ENCODE measurements at regions not wholly inside any gene's neighbourhood (a gene's known extent, or its start where the extent isn't known, plus 50 kb on each side); places are given as distances from the start of the nearest gene placed in this dataset.
"Not testable (repeated sequence)": the region's sequence is repeated elsewhere in the genome, so short reads cannot be mapped to it uniquely, and the experiment has no call there.

DNA sequence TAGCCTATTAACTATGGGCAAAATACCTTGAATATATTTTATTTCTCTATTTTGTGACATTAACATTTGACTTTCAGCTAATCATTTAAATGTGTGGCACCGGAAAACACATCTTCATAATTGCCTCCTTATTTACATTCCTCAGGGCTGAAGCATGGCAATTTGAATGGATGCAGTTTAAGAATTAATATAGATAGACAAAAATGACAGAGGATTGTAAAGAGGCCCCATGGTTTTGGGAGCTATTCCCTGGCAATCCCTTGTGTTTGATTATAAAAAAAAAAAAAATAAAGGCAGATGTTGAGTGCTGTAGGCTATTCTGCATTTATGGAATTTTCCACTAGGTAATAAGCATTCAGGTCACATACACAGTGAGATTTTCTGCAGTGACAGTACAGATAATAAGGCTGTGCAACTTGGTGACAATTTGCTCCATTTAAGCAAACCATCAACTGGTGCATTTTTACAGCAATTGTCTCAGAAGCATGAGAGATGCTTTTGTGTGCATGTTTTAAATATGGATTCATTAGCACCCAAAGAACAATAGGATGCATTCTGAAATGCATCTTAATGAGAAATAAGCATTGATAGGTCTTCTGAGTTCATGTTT lies 123.2 kb upstream of the SLC38A4 start:
- no peak for DNase-seq

DNA sequence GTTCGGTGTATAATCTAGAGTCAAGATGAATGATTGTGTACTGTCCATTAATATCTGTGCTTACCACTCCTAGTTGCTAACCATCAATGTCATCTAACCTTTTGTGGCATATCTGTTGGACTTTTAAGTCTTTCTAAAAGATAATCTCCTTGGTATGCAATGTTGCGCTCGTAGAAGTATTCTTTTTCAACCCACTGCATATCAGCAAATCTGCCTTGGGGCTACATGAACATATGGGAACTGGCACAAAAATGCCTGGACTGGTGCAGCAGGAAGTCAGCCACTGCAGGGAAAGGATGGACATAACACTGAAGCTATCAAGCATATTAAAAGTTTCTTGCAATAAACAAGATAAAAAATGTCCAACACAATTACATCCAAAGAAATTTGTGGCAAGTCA lies 124.3 kb upstream of the SLC38A4 start:
- DNase-seq: no peak

DNA sequence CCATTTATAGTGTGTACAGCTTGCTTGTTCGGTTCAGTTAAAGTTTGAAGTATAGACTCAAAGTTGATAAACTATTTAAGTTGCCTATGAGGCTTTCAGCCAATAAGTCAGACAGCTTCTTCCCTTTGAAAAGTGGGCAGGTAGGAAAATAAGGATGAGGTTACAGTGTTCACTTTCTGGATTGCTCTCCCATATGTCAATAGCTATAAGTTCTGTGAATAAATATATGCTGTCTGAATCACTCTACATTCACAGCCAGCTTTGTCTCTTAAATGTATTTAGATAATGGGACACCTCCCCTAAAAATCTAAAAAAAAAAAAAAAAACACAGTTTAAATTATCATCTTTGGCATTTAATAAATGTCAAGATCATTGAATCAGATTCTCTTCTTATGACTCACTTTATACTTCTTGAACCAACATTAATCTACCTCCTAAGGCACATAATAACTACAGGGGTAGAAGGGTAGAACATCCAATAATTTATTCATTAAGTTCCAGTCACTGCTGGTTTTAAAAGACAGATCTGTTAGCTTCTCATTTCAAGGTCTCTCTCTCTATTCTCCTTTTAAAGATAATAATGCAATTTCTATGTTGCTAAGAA lies 126.4 kb upstream of the PCED1B start:
- DNase-seq: no peak

DNA sequence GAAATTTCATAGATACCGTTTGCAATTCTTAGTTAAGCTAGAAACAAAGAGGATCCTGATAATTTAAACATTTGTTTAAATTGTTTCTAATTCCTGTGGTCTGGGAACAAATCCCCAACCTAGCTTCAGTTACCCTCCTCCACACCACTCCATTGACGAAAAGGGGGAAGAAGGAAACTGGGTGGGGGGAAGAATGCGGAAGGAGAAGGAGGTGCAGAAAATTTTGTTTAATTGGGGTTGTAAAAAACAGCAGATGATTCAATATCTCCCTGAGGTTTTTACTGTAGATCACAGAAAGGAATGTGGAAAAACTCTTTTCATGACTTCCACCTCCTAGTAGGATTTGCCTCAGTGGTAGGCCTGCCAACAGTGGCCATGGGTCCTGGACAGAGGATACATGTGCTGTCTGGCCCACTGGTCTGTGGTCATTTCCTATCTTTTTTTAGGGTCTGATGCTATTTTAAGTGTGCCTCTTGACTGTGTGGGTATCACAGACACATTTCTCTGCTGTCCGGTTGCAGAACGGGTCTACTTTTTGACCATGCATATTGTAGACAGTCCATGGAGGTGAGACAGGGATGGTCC lies 122.9 kb upstream of the PCED1B start:
- DNase-seq: peak; percentile 80

DNA sequence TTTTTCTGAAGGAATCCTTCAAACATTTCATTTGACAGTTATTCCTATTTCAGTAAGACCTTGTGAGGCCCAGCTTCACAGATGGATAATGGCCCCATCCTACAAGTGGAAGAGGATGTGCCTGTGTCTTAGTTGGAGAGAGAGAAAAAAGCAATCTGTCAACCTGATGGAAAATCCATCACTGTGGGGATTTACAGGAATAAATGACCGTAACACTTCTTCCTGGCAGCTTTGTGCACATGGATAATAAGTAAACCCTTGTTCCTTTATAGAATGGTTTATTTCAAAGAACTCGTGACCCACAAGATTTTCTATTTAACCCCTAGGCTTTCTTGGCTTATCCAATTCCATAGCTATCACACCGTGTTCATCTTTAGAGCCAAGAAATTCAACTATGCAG lies 121.4 kb upstream of the PCED1B start:
- DNase-seq: no peak

DNA sequence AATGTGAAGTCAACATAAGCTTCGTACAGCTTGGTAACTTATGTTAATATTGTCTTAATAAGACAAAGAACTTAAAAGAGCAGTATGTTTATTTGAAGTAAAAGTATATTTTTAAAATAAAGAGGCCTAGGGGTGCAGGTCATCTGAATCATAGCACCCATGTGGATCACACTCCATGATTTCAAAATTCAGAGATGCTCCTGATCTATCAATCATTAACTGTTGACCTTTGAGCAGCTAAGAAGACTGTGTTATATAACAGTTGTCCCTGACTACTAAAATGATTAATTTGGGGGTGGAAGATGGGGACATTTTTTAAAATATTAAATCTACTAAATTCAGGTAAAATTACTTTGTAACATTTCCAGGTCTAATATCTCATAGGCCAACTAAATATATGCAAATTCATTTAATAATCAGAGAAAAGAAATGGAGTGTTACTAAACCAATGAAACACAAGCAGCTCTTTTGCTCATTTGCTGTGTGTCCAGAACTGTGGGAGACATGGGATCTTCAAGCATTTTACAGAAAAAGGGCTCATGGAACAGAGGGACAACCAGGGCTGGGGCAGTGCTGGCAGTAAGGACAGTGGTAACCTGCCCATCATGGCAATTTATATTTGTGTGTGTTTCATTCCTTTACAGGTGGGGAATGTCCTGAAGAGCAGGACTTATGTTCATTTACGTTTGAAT lies 120.7 kb upstream of the PCED1B start:
- DNase-seq: no peak

DNA sequence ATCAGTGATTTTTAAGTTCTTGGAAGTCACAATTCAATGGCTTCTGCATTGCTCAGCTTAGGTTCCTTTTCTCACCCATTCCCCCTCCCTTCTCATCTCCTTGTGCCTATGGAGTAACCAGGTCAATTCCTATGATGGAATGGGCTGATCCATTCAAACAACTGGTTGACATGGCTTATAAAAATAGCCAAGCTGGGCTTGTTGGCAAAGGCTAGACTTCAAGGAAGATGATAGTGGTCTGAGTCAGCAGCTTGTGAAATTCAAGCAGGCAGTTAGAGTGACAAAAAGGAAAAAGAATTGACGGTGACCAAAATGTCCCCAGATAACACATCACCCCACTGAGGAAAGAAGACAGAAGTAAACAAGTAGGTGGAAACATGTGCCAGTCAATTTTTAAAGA lies 119.9 kb upstream of the PCED1B start:
- peak; percentile 93 for DNase-seq

DNA sequence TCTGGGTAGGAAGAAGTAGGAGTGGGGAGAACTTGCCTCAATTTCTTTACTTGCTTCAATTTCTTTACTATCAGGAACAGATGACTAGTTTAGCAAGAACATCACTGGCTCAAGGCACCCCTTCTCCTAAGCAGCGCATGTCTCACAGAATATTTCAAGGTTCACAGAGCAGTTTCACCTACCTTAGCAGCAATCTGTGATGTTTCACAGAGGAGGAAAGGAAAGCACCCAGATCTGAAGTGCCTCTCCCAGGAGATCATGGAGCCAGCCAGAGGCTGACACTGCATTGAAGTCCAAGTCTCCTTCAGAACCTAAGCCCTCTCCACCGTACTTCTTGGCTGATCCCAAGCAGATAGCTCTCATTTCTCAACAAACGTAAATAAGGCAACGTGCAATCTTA lies 118.7 kb upstream of the PCED1B start:
- no peak for DNase-seq

DNA sequence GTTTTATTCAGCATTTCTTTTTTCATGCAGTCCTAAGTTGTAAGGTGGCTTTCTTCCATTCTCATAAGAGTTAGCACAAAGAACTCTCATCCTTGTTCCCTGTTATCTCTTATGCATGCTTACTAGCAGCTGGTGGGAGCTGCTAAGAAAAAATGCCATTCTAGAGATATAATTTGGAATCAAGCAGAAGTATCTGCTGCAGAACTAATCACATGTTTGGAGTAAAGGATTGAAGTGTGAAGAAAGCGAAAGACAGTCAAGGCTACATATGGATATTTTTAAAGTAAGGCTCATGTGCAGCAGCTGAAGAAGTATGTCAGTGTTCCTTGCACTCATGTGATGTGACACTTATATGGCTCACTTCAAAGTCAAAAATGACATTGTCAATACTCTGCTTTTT lies 116.2 kb upstream of the PCED1B start:
- DNase-seq: no peak

DNA sequence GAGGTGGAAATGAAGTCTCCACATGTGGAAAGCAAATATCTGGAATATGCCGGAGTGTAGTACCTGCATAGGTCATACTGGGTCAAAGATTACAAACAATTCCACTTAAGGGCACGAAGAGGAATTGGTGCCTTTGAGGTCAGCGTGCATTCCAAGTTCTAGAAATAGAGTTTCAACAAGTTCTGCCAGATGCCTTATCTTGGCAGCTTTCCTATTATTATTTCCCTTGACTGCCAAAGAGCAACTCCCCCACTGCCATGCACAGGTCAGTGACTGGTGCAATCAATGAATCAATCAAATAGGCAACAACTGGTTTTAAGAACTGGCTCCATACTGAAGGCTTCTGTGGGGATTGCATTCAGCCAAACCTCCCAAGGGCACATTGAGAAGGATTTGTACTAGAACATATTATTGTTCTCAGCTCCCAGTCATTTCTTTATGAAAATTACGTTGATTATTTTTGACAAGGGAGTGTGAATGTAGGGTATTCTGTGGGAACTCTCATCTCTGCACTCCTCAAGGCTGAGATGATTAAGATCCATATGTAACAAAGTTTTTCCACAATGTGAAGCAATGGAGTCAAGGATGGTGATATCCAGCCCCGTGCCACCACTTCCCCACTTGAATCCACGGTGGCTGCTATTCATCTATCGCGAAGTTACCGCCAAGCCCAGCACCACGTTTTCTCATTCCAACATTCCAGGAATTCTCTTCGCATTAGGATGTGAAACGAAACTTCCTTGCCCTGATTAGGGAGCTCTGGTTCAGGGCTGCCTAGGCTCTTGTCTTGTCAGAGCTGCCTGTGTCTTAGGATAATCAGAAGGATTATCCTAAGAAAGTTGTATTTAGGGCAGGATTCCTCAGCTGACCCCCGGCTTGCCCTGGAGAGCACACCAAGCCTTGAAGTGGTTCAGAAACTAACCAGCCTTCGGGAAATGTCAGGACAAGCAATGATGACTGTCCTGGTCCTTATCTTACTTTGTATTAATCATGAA lies 115.1 kb upstream of the PCED1B start:
- peak; percentile 89 for DNase-seq

DNA sequence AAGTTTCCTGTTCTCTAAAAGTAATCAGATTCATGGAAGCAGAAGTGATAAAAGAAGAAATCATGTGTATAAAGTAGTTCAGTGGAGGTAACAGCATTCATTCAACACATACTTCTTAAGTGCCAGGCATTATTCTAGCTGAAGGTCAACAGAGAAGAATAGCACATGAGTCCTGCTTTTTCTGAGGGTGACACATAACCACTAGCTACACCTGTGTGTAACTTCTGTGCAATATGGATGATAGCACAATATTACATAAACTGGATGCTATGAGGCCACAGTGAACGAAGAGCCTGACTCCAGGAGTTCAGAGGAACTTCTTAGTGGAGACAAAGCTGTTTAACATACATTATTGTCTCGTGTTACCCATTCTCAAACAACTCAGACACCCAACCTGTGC lies 114.3 kb upstream of the PCED1B start:
- no peak for DNase-seq

DNA sequence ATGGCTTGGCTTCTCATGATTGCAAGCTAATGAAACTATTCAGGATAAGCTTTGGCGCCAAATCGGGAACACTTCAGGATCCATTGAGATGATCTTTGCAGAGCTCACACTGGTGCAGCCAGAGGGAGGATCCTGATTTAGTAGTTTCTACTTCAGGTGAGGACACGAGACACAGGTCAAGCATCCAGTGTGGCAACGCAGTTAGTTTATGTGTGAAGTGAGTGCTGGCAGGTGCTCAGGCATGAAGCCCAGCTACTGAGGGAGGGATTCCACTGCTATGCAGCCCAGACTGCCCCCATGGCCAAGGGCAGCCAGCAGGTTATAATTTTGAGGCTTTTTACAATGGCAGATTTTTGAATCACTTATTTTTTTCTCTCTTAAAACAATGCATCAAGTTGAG lies 113.5 kb upstream of the PCED1B start:
- DNase-seq: no peak

DNA sequence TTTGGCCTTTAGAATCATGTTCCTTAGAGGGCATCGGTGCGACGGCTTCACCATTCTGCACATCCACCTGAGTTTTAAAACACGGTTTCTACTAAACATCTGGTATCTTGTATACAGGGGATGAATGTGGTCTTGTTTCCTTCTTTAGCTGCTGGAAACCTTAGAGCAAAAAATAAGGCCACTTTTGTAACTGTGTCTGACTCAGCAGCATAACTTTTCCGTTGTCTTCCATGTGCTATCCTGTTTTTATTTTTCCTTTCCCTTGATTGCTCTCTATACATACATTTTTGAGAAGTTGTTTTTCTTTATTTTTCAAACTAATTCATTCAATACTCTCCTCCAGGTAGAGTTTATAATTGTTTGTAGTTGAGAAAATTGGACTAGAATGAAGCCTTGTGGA lies 108.8 kb upstream of the PCED1B start:
- DNase-seq: no peak

DNA sequence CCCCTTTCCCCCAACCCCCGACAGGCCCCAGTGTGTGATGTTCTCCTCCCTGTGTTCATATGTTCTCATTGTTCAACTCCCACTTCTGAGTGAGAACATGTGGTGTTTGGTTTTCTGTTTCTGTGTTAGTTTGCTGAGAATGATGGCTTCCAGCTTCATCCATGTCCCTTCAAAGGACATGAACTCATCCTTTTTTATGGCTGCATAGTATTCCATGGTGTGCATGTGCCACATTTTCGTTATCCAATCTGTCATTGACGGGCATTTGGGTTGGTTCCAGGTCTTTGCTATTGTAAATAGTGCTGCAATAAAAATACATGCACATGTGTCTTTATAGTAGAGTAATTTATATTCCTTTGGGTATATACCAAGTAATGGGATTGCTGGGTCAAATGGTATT lies 105.5 kb upstream of the PCED1B start:
- DNase-seq: not testable (repeated sequence)

DNA sequence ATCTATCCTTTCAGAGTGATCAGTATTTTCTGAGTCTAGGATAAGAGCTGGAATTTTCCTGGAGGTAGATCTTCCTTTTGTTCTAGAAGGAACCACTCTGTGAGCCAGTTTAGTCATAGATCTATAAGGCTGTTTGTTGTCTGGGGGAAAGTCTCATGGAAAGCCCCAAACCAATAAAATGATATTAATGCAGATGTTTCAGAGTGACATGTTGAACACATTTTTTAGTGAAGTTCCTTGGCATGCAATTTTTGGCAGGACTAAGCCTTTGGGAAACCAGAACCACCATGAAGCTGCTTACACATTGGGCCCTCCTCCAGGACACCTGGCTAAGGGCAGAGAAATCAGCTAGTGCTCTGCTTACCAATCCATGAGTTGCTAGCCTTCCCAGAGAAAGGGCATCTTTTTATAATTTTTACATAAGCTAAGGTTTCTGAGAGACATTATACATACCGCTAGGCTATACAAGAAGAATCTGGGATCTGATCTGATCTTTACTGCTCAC lies 101.5 kb upstream of the PCED1B start:
- no peak for DNase-seq

DNA sequence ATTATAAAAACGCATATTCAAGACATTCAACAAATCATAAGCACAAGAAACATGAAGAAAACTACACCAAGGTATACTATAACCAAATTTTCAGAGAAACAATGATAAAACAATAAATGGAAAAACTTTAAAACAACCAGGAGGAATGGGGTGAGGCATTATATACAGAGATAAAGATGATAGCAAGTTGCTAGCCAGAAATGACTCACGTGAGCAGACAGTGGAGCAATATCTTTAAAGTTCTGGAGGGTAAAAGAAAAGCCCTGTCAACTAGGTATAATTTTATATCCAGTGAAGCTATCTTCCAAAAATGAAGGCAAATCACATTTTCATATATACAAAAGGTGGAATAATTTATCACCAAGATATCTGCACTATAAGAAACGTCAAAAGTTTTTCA lies 97.8 kb upstream of the PCED1B start:
- DNase-seq: no peak

DNA sequence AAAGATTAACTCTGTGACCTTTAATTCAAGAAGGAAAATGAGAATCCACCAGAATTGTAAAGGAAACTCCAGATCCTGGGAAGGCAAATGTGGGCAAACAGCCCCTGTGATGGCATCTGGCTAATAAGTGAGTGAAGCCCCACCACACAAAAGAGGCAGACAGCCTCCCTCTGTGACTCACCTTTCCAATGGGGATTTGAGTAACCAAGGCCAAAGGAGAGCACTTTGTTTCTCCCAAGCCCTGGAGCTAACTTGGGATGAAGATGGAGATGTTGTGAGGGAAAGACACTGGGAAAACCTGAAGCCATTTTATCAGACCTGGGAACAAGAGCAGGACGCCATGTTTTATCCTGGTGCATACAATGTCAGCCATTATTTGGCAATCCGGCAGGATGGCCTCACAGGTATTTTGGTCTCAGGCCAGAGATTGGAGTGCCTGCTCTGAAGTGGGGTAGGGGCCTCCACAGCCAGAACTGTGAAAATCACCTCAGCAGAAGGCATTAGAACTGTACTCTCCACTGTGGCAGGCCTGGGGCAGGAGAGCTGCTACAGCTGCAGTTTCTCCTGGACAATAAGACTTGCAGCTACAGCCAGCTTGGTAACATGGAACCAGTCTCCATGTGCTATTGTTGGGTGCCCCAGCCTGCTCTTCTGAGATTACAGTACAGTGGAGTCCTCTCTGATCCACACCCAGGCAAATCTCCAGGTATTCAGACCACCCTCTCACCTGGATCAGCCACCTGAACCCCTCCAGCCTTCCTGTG lies 96.6 kb upstream of the PCED1B start:
- no peak for DNase-seq

DNA sequence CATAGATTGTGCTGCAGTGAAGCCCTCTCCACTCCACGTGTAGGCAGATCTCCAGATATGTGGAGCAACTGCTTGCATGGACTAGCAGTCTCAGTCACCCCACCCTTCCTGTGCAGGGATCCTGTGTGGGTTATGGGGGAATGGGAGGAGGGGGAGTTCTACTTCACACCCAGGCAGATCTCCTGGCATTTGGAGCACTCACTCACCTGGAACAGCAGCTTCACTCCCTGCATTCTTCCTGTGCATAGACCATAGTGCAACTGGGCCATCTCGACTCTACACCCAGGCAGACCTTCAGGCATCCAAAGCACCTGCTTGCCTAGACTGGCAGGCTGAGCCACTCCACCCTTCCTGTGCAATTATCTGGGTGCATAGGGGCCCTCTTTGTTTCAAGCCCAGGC lies 96.0 kb upstream of the PCED1B start:
- no peak for DNase-seq

DNA sequence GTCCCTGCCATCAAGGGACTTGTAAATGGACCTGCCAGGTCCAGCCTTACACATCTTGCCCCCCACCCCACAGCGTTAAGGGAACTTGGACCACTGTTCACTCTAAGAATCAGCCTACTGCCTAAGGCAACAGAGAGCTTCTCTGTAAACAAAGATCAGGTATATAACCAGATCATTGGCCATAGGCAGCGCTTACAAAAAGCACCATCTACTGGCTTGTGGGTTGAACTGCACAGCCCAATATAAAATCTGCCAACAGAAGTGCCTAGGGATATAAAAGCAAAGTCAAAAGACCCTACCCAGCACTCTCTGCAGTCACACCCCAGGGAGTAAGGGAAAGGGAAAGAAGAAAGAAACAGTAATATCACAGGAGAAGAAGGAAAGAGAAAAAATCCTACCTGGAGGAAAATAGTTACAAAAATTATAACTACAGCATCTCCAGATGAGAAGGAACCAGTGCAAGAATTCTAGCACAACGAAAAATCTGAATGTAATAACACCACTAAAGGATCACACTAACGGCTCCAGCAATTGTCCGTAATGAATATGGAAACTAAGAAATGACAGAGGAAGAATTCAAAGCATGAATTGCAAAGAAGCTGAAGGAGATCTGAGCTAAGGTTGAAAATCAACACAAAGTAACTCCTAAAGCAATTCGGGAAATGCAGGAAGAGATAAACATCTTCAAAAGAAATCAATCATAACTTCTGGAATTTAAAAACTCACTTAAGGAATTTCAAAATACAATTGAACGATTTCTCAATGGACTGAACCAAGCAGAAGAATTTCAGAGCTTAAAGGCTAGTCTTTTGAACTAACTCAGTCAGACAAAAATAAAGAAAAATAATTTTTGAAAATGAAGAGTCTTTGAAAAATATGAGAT lies 95.2 kb upstream of the PCED1B start:
- DNase-seq: peak; percentile 65

DNA sequence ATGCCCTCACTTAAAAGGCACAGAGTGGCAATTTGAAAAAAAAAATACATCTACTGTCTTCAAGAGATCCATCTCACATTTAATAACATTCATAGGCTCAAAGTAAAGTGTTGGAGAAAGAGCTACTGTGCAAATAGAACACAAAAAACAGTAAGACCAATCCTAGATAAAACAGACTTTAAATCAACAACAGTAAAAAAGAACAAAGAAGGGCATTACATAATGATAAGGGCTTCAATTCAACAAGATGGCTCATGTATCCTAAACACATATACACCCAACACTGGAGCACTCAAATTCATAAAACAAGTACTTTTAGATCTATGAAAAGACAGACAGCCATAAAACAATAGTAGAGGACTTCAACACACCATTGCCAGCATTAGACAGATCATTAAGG lies 93.6 kb upstream of the PCED1B start:
- DNase-seq: no peak

DNA sequence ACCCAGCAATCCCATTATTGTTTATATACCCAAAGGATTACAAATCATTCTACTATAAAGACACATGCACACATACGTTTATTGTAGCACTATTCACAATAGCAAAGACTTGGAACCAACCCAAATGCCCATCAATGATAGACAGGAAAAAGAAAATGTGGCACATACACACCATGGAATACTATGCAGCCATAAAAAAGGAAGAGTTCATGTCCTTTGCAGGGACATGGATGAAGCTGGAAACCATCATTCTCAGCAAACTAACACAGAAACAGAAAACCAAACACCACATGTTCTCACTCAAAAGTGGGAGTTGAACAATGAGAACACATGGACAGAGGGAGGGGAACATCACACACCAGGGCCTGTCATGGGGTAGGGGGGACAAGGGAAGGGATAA lies 91.3 kb upstream of the PCED1B start:
- not testable (repeated sequence) for DNase-seq
